Fibroblast of lung (primary cell): ENCODE measurements at regions not wholly inside any gene's neighbourhood (a gene's known extent, or its start where the extent isn't known, plus 50 kb on each side); places are given as distances from the start of the nearest gene placed in this dataset.

Experiments used
- EZH2 ChIP-seq: IDR thresholded peaks from 2 replicates; pipeline ENCODE4 v1.5.1; 2012; ENCODE audit warnings: low read length, control low read depth, mild to moderate bottlenecking; ENCODE audit errors: missing control alignments
- TF ChIP-seq, protein P1 (sequence below), 2 donors: IDR thresholded peaks in 1 of 2; conservative IDR thresholded peaks in 1 of 2; 1 replicate in 1 of 2; 2 replicates in 1 of 2; pipeline ENCODE4 v1.5.1; 2011 to 2012; ENCODE audit warnings: low read length in 2 of 2, control low read depth in 1 of 2, inconsistent platforms in 1 of 2, low read depth in 1 of 2, mild to moderate bottlenecking in 1 of 2

DNA sequence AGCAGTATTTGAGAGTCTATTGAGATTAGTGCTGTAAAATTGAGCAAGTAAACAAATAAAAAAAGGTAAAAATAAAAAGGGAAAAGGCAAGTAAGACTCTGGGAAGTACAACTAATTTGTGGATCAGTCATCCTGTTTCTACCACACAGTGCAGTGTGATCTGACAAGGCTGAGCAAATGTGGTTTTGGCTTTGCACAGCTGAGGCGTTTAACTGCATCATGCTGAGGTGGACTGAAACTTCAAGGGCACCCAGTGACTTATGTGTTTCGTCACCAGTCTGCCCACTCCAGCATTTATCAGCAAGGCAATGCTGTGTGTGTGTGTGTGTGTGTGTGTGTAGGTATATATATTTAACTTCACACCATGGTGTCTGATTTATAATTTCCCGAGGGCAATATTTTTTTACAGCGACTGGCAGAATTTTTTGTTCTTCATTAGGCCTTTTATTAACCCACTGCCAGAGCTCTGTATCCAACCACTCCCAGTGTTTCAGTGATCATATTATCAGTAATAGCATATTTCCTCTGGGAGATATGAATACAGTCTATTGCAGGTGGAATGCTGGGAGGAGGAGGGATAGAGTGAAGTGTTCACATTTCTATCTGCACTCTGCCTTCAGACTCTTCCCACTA is 131.5 kb upstream of the SATB1 start:
- TF ChIP-seq, protein P1, sequence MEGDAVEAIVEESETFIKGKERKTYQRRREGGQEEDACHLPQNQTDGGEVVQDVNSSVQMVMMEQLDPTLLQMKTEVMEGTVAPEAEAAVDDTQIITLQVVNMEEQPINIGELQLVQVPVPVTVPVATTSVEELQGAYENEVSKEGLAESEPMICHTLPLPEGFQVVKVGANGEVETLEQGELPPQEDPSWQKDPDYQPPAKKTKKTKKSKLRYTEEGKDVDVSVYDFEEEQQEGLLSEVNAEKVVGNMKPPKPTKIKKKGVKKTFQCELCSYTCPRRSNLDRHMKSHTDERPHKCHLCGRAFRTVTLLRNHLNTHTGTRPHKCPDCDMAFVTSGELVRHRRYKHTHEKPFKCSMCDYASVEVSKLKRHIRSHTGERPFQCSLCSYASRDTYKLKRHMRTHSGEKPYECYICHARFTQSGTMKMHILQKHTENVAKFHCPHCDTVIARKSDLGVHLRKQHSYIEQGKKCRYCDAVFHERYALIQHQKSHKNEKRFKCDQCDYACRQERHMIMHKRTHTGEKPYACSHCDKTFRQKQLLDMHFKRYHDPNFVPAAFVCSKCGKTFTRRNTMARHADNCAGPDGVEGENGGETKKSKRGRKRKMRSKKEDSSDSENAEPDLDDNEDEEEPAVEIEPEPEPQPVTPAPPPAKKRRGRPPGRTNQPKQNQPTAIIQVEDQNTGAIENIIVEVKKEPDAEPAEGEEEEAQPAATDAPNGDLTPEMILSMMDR (conservative IDR thresholded peaks at IDR 0.05 in 1 of 2, IDR thresholded peaks at IDR 0.05 in 1 of 2; ENCODE audit: low read depth in 1 of 2, low read length in 2 of 2) = no peak
- no peak for TF ChIP-seq EZH2
